Uterus (tissue), 3 donors: ENCODE measurements at regions not wholly inside any gene's neighbourhood (a gene's known extent, or its start where the extent isn't known, plus 50 kb on each side); places are given as distances from the start of the nearest gene placed in this dataset.

Experiments
- DNase-seq, 2 donors: peaks; one replicate each; pipeline ENCODE4 v3.0.0-alpha.2; 2019 to 2020
- H3K27ac ChIP-seq, 2 donors: fragments of 200-600 bp; sonication (generic); 1 replicate in 1 of 2; 2 replicates in 1 of 2; pipeline ENCODE4 v1.5.1; 2016 to 2018
- H3K27me3 ChIP-seq, 2 donors: fragments of 200-600 bp; sonication (generic); one replicate each; pipeline ENCODE4 v1.5.1; 2018 to 2019; ENCODE audit warnings: control low read depth in 1 of 2
- H3K36me3 ChIP-seq, 2 donors: fragments of 200-600 bp; sonication (generic); one replicate each; pipeline ENCODE4 v1.5.1; 2019; ENCODE audit warnings: control low read depth in 1 of 2
- H3K4me1 ChIP-seq, 2 donors: fragments of 200-600 bp; sonication (generic); one replicate each; pipeline ENCODE4 v1.5.1; 2018 to 2019; ENCODE audit warnings: control low read depth in 1 of 2
- H3K4me3 ChIP-seq, 2 donors: fragments of 200-600 bp; sonication (generic); 1 replicate in 1 of 2; 2 replicates in 1 of 2; pipeline ENCODE4 v1.5.1; 2018 to 2019; ENCODE audit warnings: mild to moderate bottlenecking in 1 of 2
- H3K9me3 ChIP-seq, 2 donors: fragments of 200-600 bp; sonication (generic); one replicate each; pipeline ENCODE4 v1.5.1; 2019; ENCODE audit warnings: control low read depth in 1 of 2
- CTCF ChIP-seq, 4 experiments: fragments of 200-600 bp in 2 of 4; fragments of 450-650 bp in 2 of 4; sonication (generic) in 2 of 4; IDR thresholded peaks; one replicate each; pipeline ENCODE4 v1.5.1; 2016 to 2019; ENCODE audit warnings: antibody characterized with exemption in 4 of 4, mild to moderate bottlenecking in 2 of 4, moderate library complexity in 1 of 4
- POLR2A ChIP-seq, 2 donors: fragments of 450-650 bp; IDR thresholded peaks; one replicate each; pipeline ENCODE4 v1.6.1; 2016; ENCODE audit warnings: antibody characterized with exemption in 2 of 2, mild to moderate bottlenecking in 1 of 2, moderate library complexity in 1 of 2
- intact Hi-C: fragments of 100-400 bp; cut with DNase I; formaldehyde crosslinking; loops from one replicate; pipeline ENCODE4 v1.15.1; 2023; ENCODE audit warnings: low total_unique reads
- donor health status: DM: yes; HTN: yes; CAD: no.

GRCh38 chr4:59200992-59201391, 1999.1 kb upstream of the ADGRL3 start:
- TF ChIP-seq POLR2A (IDR thresholded peaks at IDR 0.05), result no peak
- TF ChIP-seq CTCF (IDR thresholded peaks at IDR 0.05), result no peak
- H3K27ac ChIP-seq, result no peak overlapping the region
- H3K36me3 ChIP-seq, result no peaks in the 10 kb centered on the region
- no peak for DNase-seq
- intact Hi-C loops, result no loop called here
- no peak overlapping the region for H3K4me3 ChIP-seq
- H3K27me3 ChIP-seq, result no peaks in the 10 kb centered on the region
- H3K9me3 ChIP-seq, result no peaks in the 10 kb centered on the region
- no peaks in the 10 kb centered on the region for H3K4me1 ChIP-seq

GRCh38 chr4:59217910-59218631, 1982.1 kb upstream of the ADGRL3 start:
- intact Hi-C loops, result no loop called here
- no peaks in the 10 kb centered on the region for H3K36me3 ChIP-seq
- H3K27me3 ChIP-seq, result no peaks in the 10 kb centered on the region
- H3K27ac ChIP-seq, result no peak overlapping the region
- TF ChIP-seq POLR2A (IDR thresholded peaks at IDR 0.05) (no peak), CTCF (IDR thresholded peaks at IDR 0.05) (no peak)
- no peaks in the 10 kb centered on the region for H3K4me1 ChIP-seq
- H3K9me3 ChIP-seq, result no peaks in the 10 kb centered on the region
- H3K4me3 ChIP-seq, result no peak overlapping the region
- DNase-seq, result no peak

- no peak for DNase-seq
- no peak overlapping the region for H3K4me3 ChIP-seq
Measured at GRCh38 chr4:59222221-59222620, 1977.9 kb upstream of the ADGRL3 start.

GRCh38 chr4:59223292-59223941, 1976.7 kb upstream of the ADGRL3 start:
- Histone ChIP-seq H3K27ac (no peak overlapping the region), H3K4me3 (no peak overlapping the region), H3K9me3 (no peaks in the 10 kb centered on the region), H3K27me3 (no peaks in the 10 kb centered on the region), H3K36me3 (no peaks in the 10 kb centered on the region), H3K4me1 (no peaks in the 10 kb centered on the region)
- intact Hi-C loops, result no loop called here
- no peak for DNase-seq
- TF ChIP-seq POLR2A (IDR thresholded peaks at IDR 0.05) (no peak), CTCF (IDR thresholded peaks at IDR 0.05) (no peak)

More at GRCh38 chr4:59222221-59222620, 1977.9 kb upstream of the ADGRL3 start:
- no peak for TF ChIP-seq POLR2A (IDR thresholded peaks at IDR 0.05)
- H3K9me3 ChIP-seq, result no peaks in the 10 kb centered on the region
- no peaks in the 10 kb centered on the region for H3K27me3 ChIP-seq
- no peaks in the 10 kb centered on the region for H3K4me1 ChIP-seq
- no peaks in the 10 kb centered on the region for H3K36me3 ChIP-seq
- H3K27ac ChIP-seq, result no peak overlapping the region
- intact Hi-C loops, result no loop called here

GRCh38 chr4:59238212-59238611, 1961.9 kb upstream of the ADGRL3 start:
- Histone ChIP-seq H3K9me3 (no peaks in the 10 kb centered on the region), H3K36me3 (no peaks in the 10 kb centered on the region), H3K27ac (no peak overlapping the region), H3K4me3 (no peak overlapping the region), H3K27me3 (no peaks in the 10 kb centered on the region), H3K4me1 (no peaks in the 10 kb centered on the region)
- no peak for DNase-seq
- TF ChIP-seq CTCF (IDR thresholded peaks at IDR 0.05) (no peak), POLR2A (IDR thresholded peaks at IDR 0.05) (no peak)
- intact Hi-C loops, result no loop called here
